ENCODE measurements at regions not wholly inside any gene's neighbourhood (a gene's known extent, or its start where the extent isn't known, plus 50 kb on each side); places are given as distances from the start of the nearest gene placed in this dataset.

DNA sequence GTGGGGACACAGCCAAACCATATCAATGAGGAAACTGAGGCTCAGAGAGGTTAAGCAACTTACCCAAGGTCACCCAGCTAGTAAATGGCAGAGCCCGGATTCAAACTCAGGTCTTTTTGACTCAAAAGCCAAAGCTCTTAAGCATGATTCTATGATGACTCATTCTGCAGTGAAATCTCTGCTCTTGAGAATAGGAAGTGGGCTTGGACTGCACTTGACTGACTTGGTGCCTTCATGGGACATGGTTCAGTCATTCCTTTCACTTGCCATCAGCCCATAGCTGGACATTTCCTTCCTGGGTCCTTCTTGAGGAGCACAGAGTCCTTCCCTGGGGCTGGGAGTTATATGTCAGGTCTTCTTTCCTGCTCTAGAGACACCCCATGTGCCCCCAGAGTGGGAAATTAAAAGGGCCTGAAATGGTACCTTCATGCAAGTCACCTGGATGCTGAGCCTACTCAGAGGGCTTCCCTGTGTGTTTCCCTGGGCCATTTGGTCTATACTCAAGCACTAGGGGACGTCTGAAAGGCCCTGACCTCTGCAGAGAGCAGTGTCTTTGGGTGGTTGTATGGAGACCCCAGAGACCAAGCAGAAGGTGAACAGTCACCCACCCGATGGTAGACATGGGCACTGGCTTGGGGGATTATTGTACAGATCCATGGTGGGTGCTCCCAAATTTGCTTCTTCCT is 62.4 kb upstream of the SDK1 start:
- no peak for DNase-seq

DNA sequence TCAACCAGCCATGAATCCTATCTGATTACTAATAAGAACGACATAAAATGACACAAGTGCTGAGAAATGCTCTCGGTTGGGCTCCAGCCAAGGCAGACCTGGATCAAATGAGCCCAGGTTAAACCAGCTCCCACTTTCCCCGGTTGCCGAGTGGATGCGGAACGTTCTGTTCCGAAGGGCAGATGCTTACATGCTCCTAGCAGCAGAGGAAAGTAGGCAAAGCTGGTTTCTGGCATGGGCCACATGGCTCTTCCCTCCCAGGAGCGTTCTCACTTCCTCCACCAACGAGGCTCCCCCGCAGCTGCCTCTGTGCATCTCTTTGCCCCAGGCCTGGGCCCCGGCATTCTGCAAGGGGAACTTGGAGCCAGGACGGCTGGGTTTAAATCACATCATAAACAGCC is 61.8 kb upstream of the SDK1 start:
- DNase-seq = no peak

DNA sequence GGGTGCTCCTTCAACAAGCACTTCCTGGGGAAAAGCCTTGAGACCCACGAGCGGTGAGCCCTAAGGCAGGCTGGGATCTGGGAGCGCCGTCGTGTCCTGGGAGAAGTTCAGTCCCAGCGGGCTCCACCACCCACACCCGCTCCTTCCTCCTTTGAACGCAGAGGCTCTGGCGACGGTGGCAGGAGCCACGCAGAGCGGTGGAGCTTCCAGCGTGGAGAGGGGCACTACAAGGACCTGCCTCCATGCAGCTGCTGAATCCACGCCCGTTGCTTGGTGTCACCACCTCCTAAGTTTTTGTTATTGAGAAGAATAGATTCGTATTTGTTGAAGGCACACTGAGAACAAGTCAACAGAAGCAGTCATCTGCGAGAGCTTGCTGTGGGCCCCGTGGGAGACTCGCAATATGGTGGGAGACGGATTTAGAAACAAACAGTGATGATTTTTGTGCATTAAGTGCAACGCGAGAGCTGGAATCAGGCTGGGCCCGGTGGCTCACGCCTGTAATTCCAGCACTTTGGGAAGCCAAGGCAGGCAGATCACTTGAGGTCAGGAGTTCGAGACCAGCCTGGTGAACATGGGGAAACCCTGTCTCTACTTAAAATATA is 60.1 kb upstream of the SDK1 start:
- no peak for DNase-seq

DNA sequence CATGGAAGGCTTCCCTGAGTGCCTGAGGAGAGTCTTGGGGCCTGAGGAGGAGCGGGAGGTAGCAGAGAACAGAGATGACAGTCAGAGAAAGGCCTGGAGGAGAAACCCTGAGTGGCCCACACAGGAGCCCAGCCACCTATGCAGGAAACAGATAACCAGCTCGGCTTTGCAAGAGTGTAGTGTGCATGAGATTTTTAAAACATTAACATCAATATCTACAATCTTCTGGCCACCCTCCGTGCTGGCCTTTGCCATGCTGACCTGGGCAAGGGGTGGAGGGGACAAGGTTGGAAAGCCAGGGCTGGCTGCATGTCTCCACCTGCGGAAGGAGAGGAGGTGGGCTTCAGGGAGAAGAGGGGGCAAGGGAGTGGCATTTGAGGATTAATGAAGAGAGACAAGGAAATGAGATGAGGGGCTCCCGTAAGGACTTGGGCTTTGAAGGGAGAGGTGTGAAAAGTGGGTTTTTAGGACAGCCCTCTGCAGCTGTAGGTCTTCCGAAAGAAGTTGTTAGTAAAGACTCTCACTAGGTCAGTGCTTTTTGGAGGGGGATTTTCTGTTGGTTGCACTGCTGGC is 59.3 kb upstream of the SDK1 start:
- no peak for DNase-seq

DNA sequence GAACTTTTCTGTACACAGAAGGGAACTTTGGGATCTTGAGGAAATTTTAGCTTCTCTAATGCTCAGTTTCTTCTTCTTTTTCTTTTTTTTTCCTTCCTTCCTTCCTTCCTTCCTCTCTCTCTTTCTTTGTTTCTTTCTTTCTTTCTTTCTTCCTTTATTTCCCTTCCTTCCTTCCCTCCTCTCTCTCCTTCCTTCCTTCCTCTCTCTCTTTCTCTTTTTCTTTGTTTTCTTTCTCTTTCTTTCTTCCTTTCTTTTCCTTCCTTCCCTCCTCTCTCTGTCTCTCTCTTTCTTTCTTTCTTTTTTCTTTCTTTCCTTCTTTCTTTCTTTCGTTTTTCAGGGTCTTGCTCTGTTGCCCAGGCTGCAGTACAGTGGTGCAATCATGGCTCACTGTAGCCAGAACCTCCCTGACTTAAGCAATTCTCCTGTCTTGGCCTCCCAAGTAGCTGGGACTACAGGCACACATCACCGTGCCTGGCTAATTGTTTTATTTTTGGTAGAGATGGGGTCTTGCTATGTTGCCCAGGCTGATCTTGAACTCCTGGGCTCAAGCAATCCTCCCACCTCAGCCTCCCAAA is 58.6 kb upstream of the SDK1 start:
- DNase-seq = no peak

DNA sequence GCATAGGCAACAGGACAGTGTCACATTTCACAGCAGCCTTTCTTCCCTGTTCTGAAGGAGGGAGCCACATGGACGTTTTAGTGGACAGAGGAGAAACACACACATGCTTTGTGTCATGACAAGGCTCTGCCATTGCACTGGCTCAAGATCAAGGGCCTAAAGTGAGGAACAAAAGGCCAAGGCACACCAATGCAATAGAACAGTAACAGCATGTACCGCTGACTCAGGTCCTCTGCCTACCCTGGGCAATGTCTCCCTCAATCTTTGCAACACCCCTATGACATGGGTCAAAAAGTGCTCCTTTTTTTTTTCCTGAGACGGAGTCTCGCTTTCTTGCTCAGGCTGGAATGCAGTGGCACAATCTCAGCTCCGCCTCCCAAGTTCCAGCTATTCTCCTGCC is 57.8 kb upstream of the SDK1 start:
- DNase-seq = no peak

DNA sequence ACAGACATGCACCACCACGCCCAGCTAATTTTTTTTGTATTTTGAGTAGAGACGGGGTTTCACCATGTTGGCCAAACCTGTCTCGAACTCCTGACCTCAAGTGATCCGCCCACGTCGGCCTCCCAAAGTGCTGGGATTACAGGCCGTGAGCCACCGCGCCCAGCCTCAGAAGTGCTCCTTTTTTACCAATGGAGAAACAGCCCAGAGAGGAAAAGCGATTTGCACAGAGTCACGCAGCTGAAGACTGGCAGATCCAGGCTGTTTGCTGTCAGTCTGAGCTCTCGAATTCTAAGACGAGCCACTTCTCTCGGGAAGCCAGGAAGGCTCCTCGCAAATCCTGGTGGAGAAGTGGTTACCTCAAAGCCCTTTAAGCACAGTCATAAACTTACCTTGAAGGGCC is 57.4 kb upstream of the SDK1 start:
- DNase-seq = no peak

DNA sequence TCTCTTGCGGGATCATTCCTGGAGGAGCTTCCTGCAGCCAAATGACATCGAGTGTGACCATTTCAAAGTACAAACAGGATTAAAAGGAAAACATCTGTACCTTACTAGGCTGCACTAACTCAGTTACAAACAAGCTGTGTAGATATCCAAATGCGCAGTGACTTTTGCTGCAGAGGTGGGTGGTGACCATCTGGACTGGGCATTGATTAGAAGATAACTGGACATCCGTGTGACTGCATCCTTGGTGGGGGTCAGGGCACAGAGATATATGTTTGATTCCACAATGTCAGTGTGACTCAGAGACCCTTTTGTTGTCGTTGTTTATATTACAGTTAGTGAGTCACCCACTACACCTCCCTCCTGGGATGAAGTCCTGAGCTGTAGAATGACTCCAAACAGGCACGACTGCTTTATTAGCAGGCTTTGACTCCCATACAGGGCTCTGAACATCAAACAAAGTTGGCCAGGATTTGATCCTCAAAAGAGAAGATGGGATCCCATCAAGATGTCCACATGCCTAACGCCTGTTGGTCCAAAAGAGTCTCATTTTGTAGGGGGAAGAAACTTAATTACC is 56.7 kb upstream of the SDK1 start:
- DNase-seq = no peak

DNA sequence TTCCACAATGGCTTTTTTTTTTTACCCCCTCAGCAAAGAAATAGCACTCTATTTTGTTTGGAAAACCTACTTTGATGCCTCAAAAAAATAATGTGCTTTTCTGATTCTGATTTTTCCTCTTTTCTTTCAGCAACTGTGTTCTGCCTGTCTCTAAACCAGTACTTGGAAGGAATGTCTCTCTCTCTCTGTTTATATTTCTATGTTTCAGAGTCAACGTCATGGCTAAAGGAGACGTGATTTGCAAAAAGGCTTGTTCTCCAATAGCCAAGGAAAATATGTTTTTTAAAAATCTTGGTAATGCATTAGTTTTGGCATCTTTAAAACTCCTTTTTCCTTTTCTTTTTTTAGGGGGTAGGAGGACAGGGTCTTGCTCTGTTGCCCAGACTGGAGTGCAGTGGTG is 56.0 kb upstream of the SDK1 start:
- DNase-seq = no peak

DNA sequence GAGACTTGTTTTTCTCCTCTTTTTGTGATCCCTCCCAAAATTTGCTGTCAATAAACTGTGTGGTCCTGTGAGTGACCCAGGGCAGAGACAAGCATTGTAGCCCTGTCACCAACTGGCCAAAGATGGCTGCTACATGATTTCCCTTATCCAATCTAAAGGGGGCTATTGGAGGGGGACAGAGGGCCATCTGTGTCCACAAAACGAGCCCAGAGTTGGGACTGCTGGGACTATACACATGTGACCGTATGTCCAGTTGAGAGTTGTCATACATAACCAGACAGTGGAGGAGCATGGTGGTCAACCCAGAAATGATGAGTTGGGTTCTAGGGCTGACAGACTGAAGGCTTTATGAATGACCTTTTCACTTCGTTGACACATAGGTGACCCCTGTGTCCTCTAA is 55.3 kb upstream of the SDK1 start:
- no peak for DNase-seq

DNA sequence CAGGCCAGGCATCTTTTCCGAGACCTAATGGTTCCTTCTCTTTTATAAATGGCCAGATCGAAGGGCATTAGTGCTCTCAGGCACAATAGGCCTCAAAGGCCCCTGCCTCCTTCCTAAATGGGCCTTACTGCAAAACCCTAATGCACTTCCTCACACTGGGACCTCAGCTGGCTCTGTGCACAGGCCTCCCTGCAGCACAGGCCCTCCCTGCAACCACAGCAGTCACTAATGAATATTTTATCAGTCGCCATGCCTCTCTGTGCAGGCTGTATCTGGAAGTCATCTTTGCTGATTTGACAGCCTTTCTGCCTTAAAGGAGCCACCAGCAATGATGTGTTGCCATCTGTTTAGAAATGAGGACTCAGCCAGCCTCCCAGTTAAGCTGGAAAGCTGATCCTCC is 54.9 kb upstream of the SDK1 start:
- DNase-seq = peak; percentile 67

DNA sequence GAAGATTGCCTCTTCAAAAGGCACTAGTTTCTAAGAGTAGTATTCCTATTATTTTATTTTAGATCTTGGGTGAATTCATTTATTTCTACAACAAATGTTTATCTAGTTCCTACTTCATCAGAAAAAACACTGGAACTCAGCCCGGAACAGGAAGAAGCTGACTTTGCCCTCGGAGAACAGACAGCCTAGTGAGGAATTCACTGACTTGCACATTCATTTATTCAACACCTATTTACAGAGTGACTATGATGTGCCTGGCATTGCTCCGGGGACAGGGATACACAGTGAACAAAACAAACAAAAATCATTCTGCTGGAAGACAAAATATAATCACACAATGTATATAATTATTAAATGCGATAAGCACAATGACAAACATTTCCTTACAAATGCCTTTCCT is 54.4 kb upstream of the SDK1 start:
- no peak for DNase-seq

DNA sequence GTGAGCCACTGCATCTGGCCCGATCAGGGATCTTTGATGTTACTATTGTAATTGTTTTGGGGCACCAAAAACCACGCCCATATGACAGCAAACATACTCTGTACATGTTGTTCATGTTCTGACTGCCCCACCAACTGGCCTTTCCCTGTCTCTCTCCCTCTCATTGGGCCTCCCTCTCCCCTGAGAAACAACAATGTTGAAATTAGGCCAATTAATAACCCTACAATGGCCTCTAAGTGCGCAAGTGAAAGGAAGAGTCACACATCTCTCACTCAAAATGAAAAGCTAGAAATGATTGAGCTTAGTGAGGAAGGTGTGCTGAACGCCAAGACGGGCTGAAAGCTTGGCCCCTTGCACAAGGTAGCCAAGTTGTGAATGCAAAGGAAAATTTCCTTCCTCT is 50.3 kb upstream of the SDK1 start:
- DNase-seq = no peak

Data from NCI-H2171 (cell line).